GM06990 (cell line): ENCODE measurements at regions not wholly inside any gene's neighbourhood (a gene's known extent, or its start where the extent isn't known, plus 50 kb on each side); places are given as distances from the start of the nearest gene placed in this dataset.

ENCODE experiments used
- DNase-seq: peaks from one replicate; pipeline ENCODE4 v3.0.0-alpha.2; 2011; ENCODE audit not compliant: insufficient read length; ENCODE audit errors: extremely low read depth
- H3K27me3 ChIP-seq: replicated peaks from 2 replicates; pipeline ENCODE4 v1.6.0; 2011; ENCODE audit warnings: low read length; ENCODE audit not compliant: control insufficient read depth, insufficient read depth
- H3K36me3 ChIP-seq: 2 replicates; pipeline ENCODE4 v1.5.1; 2011; ENCODE audit warnings: low read length; ENCODE audit not compliant: control insufficient read depth, insufficient read depth
- H3K4me3 ChIP-seq: replicated peaks from 2 replicates; pipeline ENCODE4 v1.5.1; 2011; ENCODE audit warnings: low read depth, mild to moderate bottlenecking, control low read depth, low read length
- CTCF ChIP-seq: IDR thresholded peaks from 2 replicates; pipeline ENCODE4 v1.5.1; 2011; ENCODE audit warnings: low read length, control low read depth, mild to moderate bottlenecking, inconsistent platforms; ENCODE audit not compliant: insufficient read depth, poor library complexity, severe bottlenecking

GRCh38 chr10:3418041-3418754 lies 245.6 kb upstream of the PITRM1 start:
- no peak for TF ChIP-seq CTCF
- Histone ChIP-seq H3K27me3 (no peaks in the 10 kb centered on the region), H3K36me3 (no peaks in the 10 kb centered on the region), H3K4me3 (no peak overlapping the region)
- DNase-seq = no peak

GRCh38 chr10:3417096-3417495 lies 244.5 kb upstream of the PITRM1 start:
- no peak for TF ChIP-seq CTCF
- no peak for DNase-seq
- no peaks in the 10 kb centered on the region for H3K36me3 ChIP-seq
- H3K27me3 ChIP-seq = no peaks in the 10 kb centered on the region
- no peak overlapping the region for H3K4me3 ChIP-seq

- DNase-seq = no peak
Measured at GRCh38 chr10:3415878-3416605, 243.5 kb upstream of the PITRM1 start.

GRCh38 chr10:3415038-3415736 lies 242.6 kb upstream of the PITRM1 start:
- no peak for TF ChIP-seq CTCF
- no peaks in the 10 kb centered on the region for H3K27me3 ChIP-seq
- no peak overlapping the region for H3K4me3 ChIP-seq
- no peaks in the 10 kb centered on the region for H3K36me3 ChIP-seq
- DNase-seq = no peak

More at GRCh38 chr10:3415878-3416605, 243.5 kb upstream of the PITRM1 start:
- no peak for TF ChIP-seq CTCF
- no peaks in the 10 kb centered on the region for H3K27me3 ChIP-seq
- H3K36me3 ChIP-seq = no peaks in the 10 kb centered on the region
- no peak overlapping the region for H3K4me3 ChIP-seq

GRCh38 chr10:3414667-3415023 lies 242.1 kb upstream of the PITRM1 start:
- Histone ChIP-seq H3K27me3 (no peaks in the 10 kb centered on the region), H3K4me3 (no peak overlapping the region), H3K36me3 (no peaks in the 10 kb centered on the region)
- TF ChIP-seq CTCF = no peak
- no peak for DNase-seq
